ENCODE measurements at regions not wholly inside any gene's neighbourhood (a gene's known extent, or its start where the extent isn't known, plus 50 kb on each side); places are given as distances from the start of the nearest gene placed in this dataset.

DNA sequence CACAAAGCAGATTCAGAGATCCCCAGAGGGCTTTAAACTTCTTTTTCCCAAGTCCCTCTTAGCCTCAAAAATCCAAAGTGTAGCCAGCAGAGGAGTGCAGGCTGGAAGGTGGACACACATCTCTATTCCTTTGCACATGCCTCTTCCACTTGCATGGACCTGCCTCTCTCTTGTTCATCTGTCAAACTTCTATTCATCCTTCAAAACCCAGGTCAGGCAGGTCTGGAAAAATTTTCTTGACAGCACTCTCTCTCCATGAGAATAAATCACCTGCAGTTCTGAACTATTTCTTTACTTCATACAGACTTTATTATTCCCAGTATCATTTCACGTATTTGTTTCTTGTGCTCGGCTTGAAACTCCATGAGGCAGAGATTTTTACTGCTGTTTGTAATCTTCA is 127.5 kb downstream of the SS18 start:
- DNase-seq: no peak

DNA sequence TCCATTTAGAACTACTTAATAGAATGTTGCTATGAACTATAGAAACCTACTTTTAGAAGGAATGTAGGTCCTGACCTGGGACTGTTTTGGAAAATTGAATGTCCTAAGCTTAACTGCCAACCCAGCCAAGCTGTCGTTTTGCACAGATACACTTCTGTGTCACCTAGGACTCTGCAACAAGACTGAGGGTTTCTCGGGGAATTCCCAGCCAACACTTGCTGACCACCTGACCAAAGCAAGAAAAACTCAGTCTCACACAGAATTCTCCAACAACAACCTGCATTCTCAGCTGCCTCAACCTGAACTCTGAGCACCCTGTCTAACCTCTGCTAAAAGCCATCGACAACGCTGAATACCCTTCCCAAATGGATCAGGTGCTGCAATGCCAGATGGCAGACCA is 128.2 kb downstream of the SS18 start:
- DNase-seq: no peak

GRCh38 chr18:25957017-25957416 is 133.4 kb downstream of the SS18 start:
- no peak for DNase-seq

DNA sequence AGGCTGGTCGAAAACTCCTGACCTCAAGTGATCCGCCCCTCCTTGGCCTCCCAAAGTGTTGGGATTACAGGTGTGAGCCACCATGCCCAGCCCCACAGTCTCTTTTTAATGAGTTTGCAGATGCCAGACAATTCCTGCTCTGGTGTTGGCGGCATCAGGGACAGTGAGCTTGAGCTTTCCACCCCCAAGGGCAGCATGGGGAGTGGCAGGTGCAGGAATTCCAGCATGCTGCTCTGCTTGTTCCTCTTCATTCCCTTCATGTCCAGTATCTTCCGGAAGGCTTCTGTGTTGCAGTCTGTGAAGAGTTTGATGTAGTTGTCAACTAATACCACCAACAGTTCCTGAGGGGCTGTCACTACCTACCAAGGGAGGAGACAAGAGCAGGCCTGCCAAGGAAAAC is 137.3 kb downstream of the SS18 start:
- no peak for DNase-seq

- DNase-seq: no peak
These were observed 140.1 kb downstream of the SS18 start for GRCh38 chr18:25950321-25950720.

DNA sequence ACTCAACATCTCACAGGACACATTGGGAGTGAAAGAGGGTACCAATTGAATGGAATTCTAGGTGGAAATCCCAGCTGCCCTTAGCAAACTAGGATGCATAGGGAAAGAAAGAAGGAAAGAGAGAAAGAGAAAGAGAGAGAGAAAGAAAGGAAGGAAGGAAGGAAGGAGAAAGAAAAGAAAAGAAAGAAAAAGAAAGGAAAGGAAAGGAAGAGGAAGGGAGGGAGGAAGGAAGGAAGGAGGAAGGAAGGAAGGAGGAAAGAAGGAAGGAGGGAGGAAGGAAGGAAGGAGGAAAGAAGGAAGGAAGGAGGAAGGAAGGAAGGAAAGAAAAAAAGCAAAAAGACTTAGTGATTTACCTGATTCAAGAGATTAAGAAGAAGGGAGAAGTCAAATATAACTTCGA is 143.9 kb downstream of the SS18 start:
- no peak for DNase-seq

GRCh38 chr18:25935356-25935755 is 155.1 kb downstream of the SS18 start:
- no peak for DNase-seq

- no peak for DNase-seq
These were observed 159.3 kb downstream of the SS18 start for GRCh38 chr18:25931126-25931525.

DNA sequence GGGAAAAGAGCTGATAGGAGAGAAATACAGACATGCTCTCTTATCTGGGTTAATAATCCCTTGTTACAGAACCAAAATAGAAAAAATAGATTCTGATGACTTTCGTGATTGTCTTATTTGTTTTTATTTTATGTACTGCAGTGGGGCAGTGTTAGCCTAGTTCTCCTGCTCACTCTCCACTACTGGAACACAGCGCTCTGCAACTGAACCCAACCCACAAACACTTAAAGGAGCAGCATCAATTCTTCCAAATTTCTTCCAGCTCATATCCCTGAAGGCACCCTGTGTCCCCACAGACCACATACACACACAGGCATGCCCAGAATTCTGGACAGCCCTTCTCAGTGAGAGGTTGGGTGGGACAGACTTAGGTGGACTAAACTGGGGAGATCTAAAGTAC is 160.6 kb downstream of the SS18 start:
- no peak for DNase-seq

- no peak for DNase-seq
These were observed 162.6 kb downstream of the SS18 start for GRCh38 chr18:25927830-25928229.

GRCh38 chr18:25923193-25923592 is 167.2 kb downstream of the SS18 start:
- DNase-seq: no peak

- DNase-seq: peak; percentile 27
These were observed 168.6 kb downstream of the SS18 start for GRCh38 chr18:25921677-25922421.

DNA sequence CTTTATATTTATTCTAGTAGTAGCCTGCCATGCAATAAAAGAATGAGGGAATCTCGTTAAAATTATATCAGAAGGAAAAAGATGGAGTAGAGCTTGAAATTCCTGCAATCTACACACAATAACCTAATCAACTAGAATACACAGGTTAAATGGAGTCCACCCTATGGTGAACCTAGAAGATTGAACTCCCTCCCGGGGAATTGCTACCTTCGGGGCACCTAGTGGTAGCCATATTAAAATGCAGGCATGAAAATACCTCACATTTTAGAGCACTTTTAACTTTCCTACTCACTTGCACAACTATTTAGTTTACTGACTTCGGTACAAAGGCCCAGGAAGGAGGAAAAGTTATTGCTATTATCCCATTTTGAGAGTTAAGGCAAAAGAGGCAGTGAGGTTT is 174.5 kb downstream of the SS18 start:
- DNase-seq: no peak

DNA sequence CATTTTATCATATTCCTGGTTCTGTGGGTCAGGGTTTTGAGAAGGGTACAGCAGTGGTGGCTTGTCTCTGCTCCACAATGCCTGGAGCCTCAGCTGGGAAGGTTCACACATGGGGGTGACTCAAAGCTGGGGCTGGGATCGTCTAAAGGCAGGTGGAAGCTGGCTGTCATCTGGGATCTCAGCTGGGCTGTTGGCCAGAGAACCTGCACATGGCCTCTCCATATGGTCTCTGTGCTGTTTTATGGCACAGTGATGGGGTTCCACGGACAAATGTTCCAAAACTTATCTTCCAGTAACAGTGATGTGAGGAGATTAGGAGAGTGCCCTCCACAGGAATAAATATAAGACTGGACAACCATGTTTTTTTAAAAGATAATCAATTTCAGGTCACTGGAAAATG is 191.4 kb downstream of the SS18 start:
- no peak for DNase-seq

DNA sequence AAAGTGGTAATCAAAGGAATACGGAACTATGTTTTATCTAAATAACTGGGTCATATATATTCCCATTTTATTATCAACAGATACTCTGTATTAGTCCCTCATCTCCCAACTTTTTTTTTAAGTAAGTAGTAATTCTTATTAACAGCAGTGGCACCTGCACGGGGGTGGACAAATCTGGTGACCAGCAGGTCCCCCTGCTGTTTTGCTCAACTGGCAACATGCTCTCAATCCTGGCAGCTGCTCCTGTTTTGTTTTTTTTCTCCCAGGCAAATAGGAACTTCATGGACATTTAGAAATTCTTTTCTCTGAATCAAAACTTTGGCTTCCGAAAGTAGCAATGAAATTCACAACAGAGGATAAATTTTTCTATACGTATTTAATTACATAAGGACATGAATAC is 193.5 kb downstream of the SS18 start:
- DNase-seq: no peak

DNA sequence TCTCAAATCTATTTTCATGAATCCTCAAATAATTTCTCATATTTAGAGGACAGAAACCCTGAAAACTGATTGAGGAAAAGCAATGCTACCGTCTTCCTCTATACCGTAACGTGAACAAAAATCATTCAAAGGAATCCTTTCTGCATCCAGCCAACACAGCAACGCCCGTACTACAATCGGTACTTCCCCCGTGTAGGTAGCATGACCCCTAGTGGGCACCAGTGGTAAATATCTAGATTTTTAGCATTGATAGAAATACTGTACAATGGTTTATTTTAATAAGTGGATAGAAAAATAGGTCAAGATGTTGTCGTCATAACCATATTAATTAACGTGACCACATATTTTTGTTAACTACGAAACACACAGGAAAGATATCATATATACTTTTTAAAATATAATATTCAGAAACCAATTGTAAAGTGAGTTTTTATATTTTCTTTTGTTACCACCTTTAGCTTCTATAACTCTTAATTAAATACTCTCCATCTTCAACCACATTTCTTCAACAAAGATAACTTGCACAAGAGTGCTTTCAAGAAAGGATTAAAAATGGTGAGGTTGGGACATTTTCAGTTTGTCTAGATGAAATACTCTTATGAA is 194.1 kb downstream of the SS18 start:
- no peak for DNase-seq

DNA sequence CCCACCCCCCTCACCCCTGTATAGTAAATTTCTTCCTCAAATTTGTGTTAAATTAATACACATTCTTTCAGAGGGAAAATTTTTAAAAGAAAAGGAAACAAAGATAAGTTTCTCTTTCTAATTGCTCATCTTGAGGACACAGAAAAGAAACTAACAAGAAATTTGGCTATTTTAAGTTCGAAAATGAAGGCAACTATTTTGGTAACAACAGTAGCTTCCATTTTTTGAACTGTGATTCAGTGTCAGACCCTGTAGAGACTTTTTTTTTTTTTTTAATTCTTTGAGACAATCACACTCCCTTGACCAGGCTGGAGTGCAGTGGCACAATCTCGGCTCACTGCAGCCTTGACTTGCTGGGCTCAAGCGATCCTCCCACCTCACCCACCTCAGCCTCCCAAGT is 194.9 kb downstream of the SS18 start:
- no peak for DNase-seq

- DNase-seq: no peak
These were observed 204.1 kb downstream of the SS18 start for GRCh38 chr18:25886283-25886682.

GRCh38 chr18:25883091-25883490 is 207.3 kb downstream of the SS18 start:
- DNase-seq: no peak

DNA sequence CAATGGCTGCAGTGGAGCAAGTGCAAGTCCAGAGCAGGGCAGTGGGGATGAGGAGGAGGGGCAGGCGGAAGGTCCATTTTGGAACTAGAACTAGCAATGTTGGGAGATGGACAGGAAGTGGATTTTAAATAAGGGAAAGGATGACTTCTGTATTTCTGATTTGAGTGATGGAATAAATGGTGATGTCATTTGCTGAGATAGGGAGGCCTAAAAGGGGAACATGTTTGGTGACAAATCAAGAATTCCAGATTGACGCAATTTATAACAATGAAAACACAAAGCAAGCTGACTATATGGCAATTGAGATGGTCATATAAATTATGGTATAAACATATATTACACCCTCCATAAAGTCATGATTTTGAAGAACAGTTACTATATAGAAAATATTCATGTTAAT is 209.3 kb downstream of the SS18 start:
- DNase-seq: no peak

DNA sequence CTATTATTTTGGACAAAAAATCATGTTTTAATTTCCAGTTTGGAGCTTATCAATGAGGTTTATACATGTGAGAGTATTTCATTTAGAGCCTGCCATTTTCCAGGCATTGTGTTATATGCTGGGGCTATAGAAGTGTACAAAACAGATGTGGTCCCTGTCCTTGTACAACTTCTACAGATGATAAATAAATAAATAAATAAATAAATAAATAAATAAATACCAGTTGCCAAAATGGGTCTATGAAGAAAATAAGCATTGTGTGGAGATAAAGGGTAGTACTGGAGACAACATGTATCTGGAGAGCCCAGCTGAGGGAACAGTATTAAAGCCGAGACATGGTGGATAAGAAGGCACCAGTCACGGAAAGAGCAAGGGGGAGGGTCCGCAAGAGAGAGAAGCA is 210.0 kb downstream of the SS18 start:
- DNase-seq: no peak

DNA sequence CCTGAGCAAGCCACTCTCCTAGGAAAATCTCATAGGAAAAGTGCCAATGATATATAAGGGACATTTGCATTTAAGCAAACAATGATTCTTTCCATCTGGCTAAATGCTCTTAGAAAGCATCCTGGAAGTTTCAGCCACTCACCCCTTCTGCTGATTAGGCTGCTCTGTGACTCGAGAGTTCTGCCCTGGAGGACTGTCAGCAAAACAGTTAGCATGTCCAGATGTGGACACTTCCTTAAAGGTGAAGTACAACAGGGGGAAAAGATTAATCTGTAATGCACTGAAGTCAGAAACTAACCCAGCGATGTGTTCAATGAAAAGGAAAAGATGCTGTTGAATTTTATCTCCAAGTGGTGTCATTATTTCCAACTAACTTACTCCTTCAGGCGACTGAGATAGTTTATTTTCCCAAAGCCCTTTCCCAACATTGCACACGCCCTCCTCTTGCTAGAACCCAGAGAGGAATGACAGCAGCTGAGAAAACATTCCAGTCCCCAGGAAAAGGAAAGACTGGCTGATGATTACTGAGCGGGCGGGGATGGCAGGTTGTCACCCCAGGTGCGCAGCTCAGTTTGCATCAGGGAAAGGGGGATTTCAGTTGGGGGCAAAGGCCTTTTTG is 214.0 kb downstream of the SS18 start:
- DNase-seq: no peak

DNA sequence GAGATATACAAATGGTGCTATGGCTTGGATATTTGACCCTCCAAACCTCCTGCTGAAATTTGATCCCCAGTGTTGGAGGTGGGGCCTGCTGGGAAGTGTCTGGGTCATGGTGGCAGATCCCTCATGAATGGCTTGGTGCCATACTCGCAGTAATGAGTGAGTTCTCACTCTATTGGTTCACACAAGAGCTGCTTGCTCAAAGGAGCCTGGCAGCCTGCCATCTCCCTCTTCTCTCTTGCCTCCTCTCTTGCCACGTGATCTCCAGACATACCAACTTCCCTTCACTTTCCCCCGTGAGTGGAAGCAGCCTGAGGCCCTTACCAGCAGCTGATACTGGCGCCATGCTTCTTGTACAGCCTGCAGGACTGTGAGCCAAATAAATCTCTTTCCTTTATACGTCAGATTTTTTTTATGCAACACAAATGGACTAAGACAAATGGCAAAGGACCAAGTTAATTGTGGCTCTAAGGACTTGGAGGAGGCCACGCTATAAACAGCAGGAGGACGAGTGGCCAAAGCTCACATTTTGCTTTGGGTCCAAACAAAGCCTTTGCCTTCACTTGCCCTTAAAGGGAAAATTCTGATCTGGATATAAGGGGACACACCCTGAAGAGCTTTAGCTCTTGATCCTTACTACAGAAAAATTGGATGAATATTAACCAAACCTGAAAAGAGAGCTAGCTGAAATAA is 214.7 kb downstream of the SS18 start:
- DNase-seq: no peak

GRCh38 chr18:25873833-25874232 is 216.6 kb downstream of the SS18 start:
- DNase-seq: no peak

Data from activated CD8-positive, alpha-beta memory T cell treated with anti-CD3 and anti-CD28 coated beads, Interleukin-2, amount 50 U/mL, for 4 hours (primary cell).